ENCODE measurements at regions not wholly inside any gene's neighbourhood (a gene's known extent, or its start where the extent isn't known, plus 50 kb on each side); places are given as distances from the start of the nearest gene placed in this dataset.
A peak's percentile ranks its signal among the peaks of the same experiment; 100 is the strongest.
"Not testable (repeated sequence)": the region's sequence is repeated elsewhere in the genome, so short reads cannot be mapped to it uniquely, and the experiment has no call there.

DNA sequence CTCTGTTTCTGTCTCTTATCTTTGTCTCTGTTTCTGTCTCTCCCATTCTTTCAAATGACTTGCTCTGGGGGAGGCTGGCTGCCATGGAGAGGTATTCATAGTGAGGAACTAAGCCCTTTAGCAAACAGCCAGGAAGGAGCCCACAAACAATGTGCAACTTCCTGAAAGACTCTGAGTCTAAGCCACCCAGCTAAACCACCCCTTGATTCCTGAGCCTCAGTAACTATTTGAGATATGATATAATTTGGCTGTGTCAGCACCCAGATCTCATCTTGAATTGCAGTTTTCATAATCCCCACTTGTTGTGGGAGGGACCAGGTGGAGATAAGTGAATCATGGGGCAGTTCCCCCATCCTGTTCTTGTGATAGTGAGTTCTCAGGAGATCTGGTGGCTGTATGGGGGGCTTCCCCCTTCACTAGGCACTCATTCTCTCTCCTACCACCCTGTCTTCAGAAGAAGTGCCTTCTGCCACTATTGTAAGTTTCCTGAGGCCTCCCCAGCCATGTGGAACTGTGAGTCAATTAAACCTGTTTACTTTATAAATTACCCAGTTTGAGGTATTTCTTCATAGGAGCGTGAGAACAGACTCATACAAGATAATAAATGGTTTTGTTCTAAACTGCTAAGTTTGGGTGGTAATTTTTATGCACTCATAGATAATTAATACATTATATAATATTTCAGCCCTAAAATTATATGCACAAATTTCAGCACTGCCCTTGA, 121.2 kb upstream of the FOXP2 start:
- DNase-seq (ENCODE audit: low read depth): no peak

DNA sequence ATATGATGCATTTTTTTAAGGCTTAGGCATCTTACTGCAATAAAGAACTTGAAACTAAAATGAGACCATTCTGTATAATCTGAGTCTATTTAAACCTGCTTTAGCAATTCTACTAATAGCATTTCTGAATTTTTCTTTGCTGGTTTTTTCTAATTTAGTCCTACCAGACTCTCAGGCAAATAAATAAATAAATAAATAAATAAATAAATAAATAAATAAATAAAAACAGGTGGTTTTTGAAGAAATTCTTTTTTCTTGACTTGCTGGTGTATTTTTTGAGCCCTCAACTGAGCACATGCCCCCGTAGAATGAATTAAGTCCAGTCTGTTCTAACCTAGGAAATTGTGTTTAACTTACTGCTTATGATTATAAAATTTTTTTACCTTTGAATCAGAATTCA, 134.7 kb upstream of the FOXP2 start:
- no peak for DNase-seq (ENCODE audit: low read depth)

DNA sequence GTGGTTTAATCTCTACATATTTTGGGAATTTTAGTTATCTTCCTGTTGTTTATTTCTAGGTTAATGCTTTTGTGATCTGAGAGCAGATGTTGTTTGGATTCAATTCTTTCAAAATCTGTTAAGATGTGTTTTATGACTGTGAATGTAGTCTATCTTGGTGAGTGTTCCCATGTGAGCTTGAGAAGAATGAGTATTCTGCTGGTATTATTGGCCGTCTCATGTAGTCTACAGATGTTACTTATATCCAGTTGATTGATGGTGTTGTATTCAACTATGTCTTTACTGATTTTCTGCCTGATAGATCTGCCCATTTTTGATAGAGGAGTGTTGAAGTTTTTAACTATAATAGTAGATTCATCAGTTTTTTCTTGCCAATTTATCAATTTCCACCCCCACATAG, 141.4 kb upstream of the FOXP2 start:
- DNase-seq (ENCODE audit: low read depth): no peak

DNA sequence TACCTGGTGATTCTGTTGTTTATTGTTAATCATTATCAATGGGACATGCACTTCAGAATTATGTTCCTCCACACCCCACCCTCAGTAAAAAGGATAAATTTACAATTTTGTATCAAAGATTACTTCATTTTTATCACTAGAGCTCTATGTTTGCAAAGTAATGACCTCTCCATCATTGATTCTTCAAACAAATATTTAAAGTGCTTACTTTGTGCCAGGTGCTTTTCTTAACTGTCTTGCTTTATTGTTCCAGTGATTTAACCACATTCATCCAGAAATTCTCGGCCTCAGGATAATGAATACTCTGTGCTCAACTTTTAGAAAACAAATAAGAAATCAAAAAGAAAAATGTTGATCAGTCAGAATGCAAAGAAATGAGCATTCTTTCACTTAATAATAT, 144.9 kb upstream of the FOXP2 start:
- no peak for DNase-seq (ENCODE audit: low read depth)

DNA sequence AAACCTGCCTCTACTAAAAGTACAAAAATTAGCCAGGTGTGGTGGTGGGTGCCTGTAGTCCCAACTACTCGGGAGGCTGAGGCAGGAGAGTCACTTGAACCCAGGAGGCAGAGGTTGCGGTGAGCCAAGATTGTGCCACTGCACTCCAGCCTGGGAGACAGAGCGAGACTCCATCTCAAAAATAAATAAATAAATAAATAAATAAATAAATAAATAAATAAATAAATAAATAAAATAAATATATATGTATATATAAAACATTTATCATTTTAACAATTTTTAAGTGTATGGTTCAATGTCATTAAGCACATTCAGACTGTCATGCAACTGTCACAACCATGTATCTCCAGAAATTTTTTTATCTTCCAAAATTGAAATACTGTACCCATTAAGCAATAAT, 147.1 kb upstream of the FOXP2 start:
- DNase-seq (ENCODE audit: low read depth): not testable (repeated sequence)

DNA sequence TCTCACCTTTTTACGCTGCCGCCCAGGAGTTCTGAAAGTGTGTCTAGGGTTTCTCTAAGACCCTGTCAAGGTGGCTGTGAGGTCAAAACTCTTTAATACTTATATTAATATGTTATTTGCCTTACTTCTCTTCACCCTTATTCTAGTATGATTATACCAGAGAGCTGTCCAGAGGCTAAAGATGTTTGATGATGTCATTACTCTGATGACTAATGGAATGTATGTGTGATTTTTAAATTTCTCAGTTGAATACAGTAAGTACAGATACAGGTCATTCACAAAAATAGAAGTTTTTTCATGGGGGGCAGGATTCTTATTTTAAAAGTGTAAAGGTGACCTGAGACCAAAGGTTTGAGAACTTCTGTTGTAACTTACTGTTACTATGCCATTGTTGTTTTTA, 150.6 kb upstream of the FOXP2 start:
- DNase-seq (ENCODE audit: low read depth): no peak

DNA sequence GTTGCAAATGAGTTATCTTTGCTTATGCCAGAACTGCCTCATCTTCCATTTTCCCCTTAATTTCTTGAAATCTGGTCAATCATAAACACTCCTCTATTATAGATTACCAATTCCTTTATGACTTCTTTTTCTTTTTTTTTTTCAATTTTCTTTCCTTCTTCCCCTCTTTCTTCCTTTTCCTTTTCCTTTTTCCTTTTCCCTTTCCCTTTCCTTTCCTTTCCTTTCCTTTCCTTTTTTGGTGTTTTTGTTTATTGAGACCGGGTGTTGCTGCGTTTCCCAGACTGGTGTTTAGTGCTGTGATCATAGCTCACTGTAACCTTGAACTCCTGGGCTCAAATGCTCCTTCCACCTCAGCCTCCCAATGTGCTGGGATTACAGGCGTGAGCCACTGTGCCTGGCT, 151.4 kb upstream of the FOXP2 start:
- no peak for DNase-seq (ENCODE audit: low read depth)

DNA sequence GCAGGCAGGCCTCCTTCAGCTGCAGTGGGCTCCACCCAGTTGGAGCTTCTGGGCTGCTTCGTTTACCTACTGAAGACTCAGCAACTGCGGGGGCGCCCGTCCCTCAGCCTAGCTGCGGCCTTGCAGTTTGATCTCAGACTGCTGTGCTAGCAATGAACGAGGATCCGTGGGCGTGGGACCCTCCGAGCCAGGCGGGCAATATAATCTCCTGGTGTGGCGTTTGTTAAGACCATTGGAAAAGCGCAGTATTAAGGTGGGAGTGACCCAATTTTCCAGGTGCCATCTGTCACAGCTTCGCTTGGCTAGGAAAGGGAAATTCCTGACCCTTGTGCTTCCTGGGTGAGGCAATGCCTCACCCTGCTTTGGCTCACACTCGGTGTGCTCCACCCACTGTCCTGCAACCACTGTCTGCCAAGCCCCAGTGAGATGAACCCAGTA, 159.2 kb upstream of the FOXP2 start:
- no peak for DNase-seq (ENCODE audit: low read depth)

DNA sequence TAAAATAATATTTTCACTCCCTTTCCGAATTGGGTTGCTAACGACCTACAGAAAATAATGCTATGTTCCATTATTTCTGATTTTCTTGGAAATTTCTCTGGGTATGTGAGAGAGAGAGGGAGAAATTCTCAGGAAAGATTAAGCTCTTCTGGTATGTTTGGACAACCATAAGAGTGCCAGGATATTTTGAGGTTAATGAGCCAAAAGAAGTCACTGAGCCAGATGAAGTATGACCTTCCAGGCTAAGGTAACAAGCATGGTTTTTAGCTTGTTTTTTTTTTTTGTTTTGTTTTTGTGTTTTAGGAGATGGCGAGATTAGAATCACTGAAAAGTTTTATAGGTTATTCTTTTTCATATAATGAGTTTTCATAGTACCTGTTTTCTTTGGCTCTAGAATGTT, 171.0 kb upstream of the FOXP2 start:
- no peak for DNase-seq (ENCODE audit: low read depth)

DNA sequence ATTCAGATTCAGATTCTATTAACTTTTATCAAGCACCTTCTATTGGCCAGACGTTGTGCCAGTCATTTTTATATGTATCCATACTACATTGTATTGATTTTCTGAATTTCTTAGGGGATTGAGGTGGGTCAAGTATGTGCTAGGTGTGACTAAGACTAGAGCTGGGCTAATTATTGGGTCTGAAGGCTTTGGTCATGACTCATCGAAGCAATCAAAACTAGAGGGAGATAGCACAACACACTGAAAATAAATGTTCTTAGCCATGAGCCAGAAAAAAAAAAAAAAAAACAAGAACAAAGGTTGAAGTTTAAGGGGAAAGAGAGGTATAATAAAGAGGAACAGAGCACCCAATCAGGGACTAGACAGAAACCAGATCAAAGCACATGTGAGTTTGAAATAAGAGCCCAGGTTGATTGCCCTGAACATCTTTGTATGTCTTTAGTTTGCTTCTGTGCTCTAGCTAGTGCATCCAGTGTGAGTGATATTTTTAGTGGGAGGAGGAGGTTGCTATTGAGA, 171.6 kb upstream of the FOXP2 start:
- peak; percentile 25 for DNase-seq (ENCODE audit: low read depth)

DNA sequence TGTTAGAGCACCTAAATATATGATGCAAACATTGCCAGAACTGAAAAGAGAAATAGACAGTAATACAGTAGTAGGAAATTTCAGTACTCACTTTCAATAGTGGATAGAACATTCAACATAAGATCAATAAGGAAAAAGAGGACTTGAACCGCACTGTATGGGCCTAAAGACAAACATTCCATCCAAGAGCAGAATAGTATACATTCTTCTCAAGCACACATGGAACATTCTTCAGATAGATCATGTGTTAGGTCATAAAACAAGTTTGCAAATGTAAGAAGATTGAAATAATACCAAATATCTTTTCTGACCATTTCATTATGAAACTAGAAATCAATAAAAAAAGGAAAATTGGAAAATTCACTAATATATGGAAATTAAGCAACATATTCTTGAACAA, 185.4 kb upstream of the FOXP2 start:
- DNase-seq (ENCODE audit: low read depth): no peak

DNA sequence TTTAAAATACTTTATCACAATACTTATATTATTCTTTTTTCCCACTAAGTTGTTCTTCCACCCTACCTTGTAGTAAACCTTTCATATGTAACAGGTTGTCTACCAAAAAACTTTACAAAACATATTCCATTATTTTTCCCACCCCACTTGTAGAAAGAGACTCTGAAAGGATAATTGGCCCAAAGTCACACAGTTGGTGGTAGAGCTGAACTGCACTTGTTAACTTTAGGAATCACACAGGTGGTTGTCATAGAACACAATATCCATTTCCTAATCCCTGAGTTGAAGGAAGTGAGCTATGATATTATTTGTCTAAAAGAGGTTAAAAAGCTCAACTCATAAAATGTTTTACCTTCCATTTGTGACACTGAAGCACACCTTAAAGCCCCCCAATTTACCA, 188.8 kb upstream of the FOXP2 start:
- DNase-seq (ENCODE audit: low read depth): no peak

DNA sequence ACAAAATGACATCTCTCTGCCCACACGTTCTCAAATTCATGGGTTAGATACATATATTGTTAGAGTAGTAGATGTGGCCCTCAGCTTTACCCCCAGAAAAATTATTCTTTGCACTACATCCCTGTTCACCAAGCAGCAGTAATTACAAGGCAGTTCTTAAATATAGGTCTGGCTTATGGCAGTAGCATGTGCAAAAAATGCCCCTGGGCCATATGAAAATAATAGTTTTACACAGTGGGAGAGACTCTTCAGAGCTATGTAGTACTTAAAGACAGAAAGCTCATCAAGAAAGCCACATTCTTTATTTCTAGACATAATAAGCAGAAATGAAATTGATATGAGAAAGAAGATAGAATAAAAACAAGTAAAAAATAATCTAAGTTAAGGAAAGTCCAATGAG, 196.3 kb upstream of the FOXP2 start:
- no peak for DNase-seq (ENCODE audit: low read depth)

DNA sequence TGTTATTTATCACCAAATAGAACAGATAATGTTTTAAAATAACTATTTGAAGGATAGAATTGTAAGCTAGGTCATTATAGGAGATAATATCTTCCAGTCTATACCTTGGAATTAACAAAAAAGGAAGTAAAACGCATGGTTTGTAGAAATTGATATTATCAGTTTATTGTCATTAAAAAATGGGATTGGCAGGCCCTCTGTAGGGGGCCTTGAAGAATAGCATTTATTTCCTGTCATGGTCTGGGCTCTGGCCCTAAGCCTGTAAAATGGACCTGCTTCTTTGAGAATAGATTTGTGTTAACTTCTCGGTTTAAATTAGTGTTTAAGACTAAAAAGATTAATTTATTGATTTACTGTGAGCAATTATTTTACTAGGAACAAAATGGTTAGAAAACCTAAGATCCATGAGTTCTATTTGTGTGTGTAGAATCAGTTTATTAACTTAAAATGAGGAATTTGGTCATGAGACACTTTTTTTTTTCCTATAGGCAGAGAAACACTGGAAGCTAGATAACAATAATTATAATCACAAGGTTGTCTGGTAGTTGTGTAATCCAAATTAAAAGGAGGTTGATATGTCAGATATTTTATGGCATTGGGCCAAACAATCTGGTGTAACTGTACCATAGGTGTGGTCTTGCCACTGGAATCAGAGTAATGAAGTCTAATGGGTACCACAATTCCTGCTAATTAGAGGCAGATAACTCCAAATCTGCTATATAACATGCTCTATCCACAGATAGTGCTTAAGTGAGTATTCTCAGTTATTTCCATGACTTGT, 197.4 kb upstream of the FOXP2 start:
- no peak for DNase-seq (ENCODE audit: low read depth)

DNA sequence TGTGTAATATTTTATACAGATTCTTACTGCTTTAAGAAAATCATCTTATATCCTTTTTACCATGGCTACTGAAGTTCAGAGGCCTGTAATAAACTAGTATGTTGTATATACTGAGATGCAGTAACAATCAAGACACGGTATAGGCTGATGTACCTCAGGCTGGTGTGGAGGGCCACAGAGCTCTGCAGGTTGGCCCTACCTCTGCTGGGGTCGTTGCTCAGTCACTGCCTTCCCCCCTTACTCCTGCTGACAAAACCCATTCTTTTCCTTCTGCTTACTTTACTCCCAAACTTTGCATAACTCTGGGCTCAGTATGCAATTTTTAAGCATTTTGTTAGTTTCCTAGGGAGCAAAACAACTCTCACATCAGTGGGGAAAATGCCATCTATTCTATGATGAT, 200.1 kb upstream of the FOXP2 start:
- no peak for DNase-seq (ENCODE audit: low read depth)

DNA sequence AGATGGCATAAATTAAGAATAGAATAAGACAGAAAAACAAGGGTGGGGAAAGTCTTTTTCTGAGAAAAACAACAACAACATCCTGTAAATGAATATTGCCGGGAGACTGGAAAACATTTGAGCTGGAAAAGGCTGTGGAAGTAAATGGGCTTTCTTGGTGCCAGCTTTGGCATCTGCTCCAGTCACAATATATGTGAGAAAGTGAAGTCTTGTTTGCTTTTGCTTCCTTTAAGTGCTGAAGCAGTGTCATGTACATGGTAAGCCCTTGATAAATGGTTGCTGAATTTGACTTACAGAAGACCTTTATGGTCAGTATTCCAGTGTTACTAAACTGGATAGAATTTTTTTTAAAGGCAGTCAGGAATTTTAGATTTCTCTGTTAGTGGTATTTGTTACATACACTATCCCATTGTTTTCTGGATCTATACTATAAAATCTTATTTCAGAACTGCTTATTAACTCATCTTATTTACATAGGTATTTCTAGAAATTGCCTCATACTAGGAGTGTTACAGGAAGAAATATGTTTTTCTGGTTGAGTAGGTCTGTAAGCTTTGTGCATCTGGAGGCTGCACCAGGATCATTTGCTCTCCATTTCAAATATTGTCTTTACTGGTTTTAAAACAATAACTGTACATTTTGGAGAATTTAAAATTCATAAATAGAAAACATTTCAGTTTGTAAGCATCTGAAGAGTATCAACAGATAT, 201.7 kb upstream of the FOXP2 start:
- DNase-seq (ENCODE audit: low read depth): no peak

DNA sequence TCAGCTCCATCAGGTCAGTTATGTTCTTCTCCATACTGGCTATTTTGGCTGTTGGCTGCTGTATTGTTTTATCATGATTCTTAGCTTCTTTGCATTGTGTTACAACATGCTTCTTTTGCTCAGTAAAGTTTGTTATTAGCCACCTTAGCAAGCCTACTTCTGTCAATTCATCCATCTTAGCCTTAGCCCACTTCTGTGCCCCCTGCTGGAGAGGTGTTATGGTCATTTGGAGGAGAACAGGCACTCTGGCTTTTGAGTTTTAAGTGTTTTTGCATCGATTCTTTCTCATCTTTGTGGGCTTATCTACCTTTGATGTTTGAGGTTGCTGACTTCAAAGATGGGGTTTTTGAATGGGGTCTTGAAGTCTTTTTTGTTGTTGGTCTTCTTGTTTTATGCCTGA, 204.6 kb upstream of the FOXP2 start:
- DNase-seq (ENCODE audit: low read depth): no peak

DNA sequence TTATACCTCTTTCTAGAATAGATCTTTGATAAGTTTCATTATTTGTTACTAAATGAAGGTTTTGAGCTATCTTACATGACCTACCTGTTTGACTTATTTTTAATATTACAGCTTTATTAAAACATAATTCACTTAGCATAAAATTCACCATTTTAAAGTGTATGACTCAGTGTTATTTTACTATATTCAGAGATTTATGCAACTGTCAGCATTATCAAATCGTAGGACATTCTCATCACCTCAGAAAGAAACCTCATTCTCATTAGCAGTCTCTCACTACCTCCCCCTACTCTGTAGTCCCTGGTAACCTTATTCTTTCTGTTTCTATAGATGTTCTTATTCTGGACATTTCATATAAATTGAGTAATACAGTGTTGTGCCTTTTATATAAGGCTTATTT, 207.9 kb upstream of the FOXP2 start:
- no peak for DNase-seq (ENCODE audit: low read depth)

DNA sequence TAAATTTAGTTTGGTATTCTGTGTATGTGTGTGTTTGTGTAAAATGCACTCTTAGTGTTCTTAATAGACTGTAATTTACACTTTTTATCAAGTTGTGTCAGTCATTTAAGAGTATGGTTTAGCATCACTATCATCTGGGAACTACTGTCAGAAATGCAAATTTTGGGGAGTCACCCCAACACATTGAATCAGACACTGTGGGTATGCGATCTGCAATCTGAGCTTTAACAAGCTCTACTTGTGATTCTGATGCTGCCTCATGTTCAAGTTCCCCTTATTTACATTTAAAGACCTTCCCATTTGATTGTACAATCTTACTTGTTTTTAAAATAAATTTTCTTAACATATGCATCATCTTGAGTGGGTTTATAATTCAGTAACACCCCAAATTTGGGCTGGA, 218.1 kb upstream of the FOXP2 start:
- no peak for DNase-seq (ENCODE audit: low read depth)

DNA sequence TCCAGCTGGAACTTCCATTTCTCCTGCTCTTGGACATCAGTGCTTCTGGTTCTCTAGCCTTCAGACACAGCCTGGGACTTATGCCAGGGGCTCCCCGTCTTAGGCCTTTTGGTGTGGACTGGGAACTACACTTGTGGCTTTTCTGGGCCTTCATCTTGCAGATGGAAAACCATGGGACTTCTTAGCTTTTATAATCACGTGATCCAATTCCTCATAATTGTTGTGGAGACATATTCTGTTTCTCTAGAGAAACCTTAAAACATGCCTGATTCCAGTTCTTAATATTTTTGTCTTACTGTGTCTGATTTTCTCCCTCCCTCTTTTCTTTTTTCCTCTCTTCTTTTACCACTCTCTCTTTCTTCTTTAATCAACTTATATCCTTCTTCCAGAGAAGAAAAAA, 224.2 kb upstream of the FOXP2 start:
- no peak for DNase-seq (ENCODE audit: low read depth)

DNA sequence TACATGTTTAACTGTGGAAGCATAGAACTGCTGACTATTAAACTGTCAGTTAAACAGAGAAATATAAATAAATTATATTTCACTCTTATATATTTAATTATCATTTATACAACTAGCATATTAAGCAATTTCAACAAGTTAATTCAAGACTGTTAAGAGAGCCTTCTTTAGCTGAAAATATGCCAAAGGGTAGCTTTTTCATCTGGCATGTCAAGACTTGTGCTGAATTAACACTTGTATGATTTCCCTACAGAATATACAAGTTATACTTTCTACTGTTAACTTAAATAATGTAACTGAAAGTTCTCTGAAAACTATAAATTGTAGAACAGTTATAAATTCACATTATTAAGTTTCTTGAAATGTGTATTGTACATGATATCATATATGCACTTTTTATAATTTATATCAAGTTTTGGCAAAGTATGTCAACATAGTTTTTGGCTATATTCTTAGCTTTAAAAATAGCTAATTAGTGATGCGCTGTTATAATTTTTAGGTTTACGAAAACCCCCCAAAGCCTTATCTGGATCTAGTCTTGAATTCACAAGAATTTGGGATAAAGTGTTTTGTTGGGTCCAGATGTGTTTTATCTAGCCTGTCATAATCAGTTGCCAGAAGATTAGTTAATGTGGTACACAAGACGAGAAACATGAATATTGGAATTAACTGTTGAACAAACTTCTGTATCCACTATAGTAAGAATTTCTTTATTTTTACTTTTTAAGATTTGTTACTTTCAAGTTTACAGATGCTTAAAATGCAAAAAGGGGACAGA, 231.1 kb upstream of the FOXP2 start:
- no peak for DNase-seq (ENCODE audit: low read depth)

DNA sequence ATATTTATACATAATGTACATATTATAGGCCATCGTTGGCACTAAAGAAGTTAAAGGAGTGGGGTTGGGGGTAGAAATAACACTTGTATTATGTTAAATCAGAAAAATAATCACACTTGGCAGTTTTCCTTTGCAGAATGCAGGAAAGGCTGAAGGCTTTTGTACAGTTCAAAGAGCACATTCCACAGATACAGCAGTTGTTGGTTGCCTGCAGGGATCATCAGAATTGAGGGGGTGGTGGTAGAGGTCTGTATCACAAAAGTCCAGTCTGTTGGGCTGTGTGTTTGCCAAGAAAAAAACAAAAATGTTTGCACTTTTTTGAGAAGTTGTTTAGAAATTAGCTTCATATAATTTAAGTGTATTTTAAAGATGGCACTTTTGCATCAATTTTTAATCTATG, 231.8 kb upstream of the FOXP2 start:
- no peak for DNase-seq (ENCODE audit: low read depth)

All from LHCN-M2 (cell line).